HEK293T (cell line): ENCODE measurements at regions not wholly inside any gene's neighbourhood (a gene's known extent, or its start where the extent isn't known, plus 50 kb on each side); places are given as distances from the start of the nearest gene placed in this dataset.

Source experiments
- ARNT ChIP-seq: fragments of 450-650 bp; IDR thresholded peaks from 2 replicates; pipeline ENCODE4 v1.6.1; 2017; ENCODE audit warnings: mild to moderate bottlenecking
- BHLHE40 ChIP-seq: fragments of 450-650 bp; IDR thresholded peaks from 2 replicates; pipeline ENCODE4 v1.6.1; 2016; ENCODE audit warnings: mild to moderate bottlenecking, moderate library complexity, borderline replicate concordance
- CTBP1 ChIP-seq: fragments of 450-650 bp; IDR thresholded peaks from 2 replicates; pipeline ENCODE4 v1.6.1; 2016; ENCODE audit warnings: borderline replicate concordance
- ELF4 ChIP-seq: fragments of 450-650 bp; IDR thresholded peaks from 2 replicates; pipeline ENCODE4 v1.6.1; 2017; ENCODE audit warnings: antibody characterized with exemption
- FOXA1 ChIP-seq: fragments of 450-650 bp; IDR thresholded peaks from 2 replicates; pipeline ENCODE4 v1.6.1; 2016; ENCODE audit warnings: mild to moderate bottlenecking
- FOXM1 ChIP-seq: fragments of 450-650 bp; IDR thresholded peaks from 2 replicates; pipeline ENCODE4 v1.6.1; 2017; ENCODE audit warnings: mild to moderate bottlenecking, borderline replicate concordance
- HDGF ChIP-seq: fragments of 450-650 bp; IDR thresholded peaks from 2 replicates; pipeline ENCODE4 v1.6.1; 2017; ENCODE audit warnings: antibody characterized with exemption, borderline replicate concordance
- LEF1 ChIP-seq: fragments of 450-650 bp; IDR thresholded peaks from 2 replicates; pipeline ENCODE4 v1.6.1; 2017; ENCODE audit warnings: mild to moderate bottlenecking, borderline replicate concordance
- NFRKB ChIP-seq: fragments of 450-650 bp; IDR thresholded peaks from 2 replicates; pipeline ENCODE4 v1.6.1; 2016; ENCODE audit warnings: mild to moderate bottlenecking, moderate library complexity
- SP1 ChIP-seq: fragments of 450-650 bp; IDR thresholded peaks from 2 replicates; pipeline ENCODE4 v1.6.1; 2017
- SUZ12 ChIP-seq: fragments of 450-650 bp; IDR thresholded peaks from 2 replicates; pipeline ENCODE4 v1.6.1; 2016; ENCODE audit warnings: mild to moderate bottlenecking
- TARDBP ChIP-seq: fragments of 450-650 bp; IDR thresholded peaks from 2 replicates; pipeline ENCODE4 v1.6.1; 2016
- ZNF384 ChIP-seq: fragments of 450-650 bp; IDR thresholded peaks from 2 replicates; pipeline ENCODE4 v1.6.1; 2016
- TF ChIP-seq, protein P1 (sequence below): fragments of 450-650 bp; IDR thresholded peaks from 2 replicates; pipeline ENCODE4 v1.6.1; 2016

DNA sequence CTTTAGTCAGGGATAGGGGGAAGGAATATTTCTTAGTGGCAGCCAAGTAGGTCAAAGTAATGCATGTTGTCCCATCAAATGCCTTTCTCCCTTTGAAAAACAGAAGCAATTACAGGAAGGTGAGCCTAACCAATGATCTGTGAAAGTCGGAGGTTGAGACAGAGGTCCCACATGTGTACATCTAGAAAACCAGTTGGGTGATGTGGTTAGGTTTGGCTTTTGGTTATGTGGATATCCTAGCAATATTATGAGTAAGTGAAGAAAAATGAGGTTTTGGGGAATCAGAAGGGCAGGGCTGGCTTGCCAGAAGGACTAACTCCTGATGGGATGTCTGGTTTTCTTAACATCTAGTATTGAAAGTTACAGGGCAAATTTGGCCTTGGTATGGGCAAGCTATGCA is 63.4 kb upstream of the PALM2AKAP2 start:
- TF ChIP-seq SUZ12 (no peak), LEF1 (no peak), FOXM1 (no peak), TARDBP (no peak), BHLHE40 (no peak), FOXA1 (no peak), CTBP1 (no peak), SP1 (no peak), ZNF384 (no peak), HDGF (no peak), ARNT (no peak), NFRKB (no peak), ELF4 (no peak)
- TF ChIP-seq, protein P1, sequence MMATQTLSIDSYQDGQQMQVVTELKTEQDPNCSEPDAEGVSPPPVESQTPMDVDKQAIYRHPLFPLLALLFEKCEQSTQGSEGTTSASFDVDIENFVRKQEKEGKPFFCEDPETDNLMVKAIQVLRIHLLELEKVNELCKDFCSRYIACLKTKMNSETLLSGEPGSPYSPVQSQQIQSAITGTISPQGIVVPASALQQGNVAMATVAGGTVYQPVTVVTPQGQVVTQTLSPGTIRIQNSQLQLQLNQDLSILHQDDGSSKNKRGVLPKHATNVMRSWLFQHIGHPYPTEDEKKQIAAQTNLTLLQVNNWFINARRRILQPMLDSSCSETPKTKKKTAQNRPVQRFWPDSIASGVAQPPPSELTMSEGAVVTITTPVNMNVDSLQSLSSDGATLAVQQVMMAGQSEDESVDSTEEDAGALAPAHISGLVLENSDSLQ = no peak
